HEK293 (cell line): ENCODE measurements at regions not wholly inside any gene's neighbourhood (a gene's known extent, or its start where the extent isn't known, plus 50 kb on each side); places are given as distances from the start of the nearest gene placed in this dataset.

Experiments used
- CTCF ChIA-PET: fragments of 350-600 bp; formaldehyde crosslinking; extraction: SDS; loops from one replicate; lab custom pipeline; 2021; ENCODE audit warnings: antibody characterized with exemption; lab: Yijun Ruan, JAX
- POLR2A ChIA-PET: fragments of 300-600 bp; formaldehyde crosslinking; extraction: SDS; loops from one replicate; lab custom pipeline; 2020; ENCODE audit warnings: antibody characterized with exemption, inconsistent platforms; lab: Yijun Ruan, JAX
- H3K27ac ChIP-seq: fragments of 200-500 bp; sonication (Bioruptor generic); 2 replicates; pipeline ENCODE4 v1.5.1; 2014; ENCODE audit warnings: low read depth, low read length, control low read depth, inconsistent platforms; ENCODE audit errors: extremely low read depth
- H3K36me3 ChIP-seq, 2 experiments: fragments of 200-500 bp in 1 of 2; sonication (Bioruptor generic) in 1 of 2; 1 replicate in 1 of 2; 2 replicates in 1 of 2; pipeline ENCODE4 v1.5.1; 2014 to 2017; ENCODE audit warnings: inconsistent platforms in 2 of 2, low read length in 2 of 2; ENCODE audit not compliant: control insufficient read depth in 2 of 2, insufficient read depth in 1 of 2
- H3K4me1 ChIP-seq: fragments of 200-500 bp; sonication (Bioruptor generic); 2 replicates; pipeline ENCODE4 v1.5.1; 2014; ENCODE audit warnings: mild to moderate bottlenecking, low read length, inconsistent platforms; ENCODE audit not compliant: control insufficient read depth, insufficient read depth
- H3K4me3 ChIP-seq: 2 replicates; pipeline ENCODE4 v1.5.1; 2011; ENCODE audit warnings: low read depth, mild to moderate bottlenecking, control low read depth, low read length, moderate library complexity
- H3K9me3 ChIP-seq: fragments of 200-500 bp; sonication (Bioruptor generic); 2 replicates; pipeline ENCODE4 v1.5.1; 2014; ENCODE audit warnings: low read depth, low read length, inconsistent platforms; ENCODE audit not compliant: control insufficient read depth, insufficient read depth
- AEBP2 ChIP-seq: fragments of 450-650 bp; formaldehyde crosslinking; IDR thresholded peaks from 2 replicates; pipeline ENCODE4 v1.5.1; 2016; ENCODE audit warnings: missing biosample characterization, missing genetic modification characterization, borderline replicate concordance
- KLF1 ChIP-seq: fragments of 450-650 bp; formaldehyde crosslinking; IDR thresholded peaks from 2 replicates; pipeline ENCODE4 v1.5.1; 2016; ENCODE audit warnings: missing biosample characterization, missing genetic modification characterization
- KLF16 ChIP-seq: fragments of 450-650 bp; formaldehyde crosslinking; IDR thresholded peaks from 2 replicates; pipeline ENCODE4 v1.5.1; 2017; ENCODE audit warnings: missing biosample characterization, missing genetic modification characterization
- MEIS1 ChIP-seq: sonication (generic); formaldehyde crosslinking; IDR thresholded peaks from 2 replicates; pipeline ENCODE4 v1.8.1; 2022; ENCODE audit warnings: missing genetic modification reagents, mild to moderate bottlenecking, borderline replicate concordance
- PATZ1 ChIP-seq: fragments of 450-650 bp; formaldehyde crosslinking; IDR thresholded peaks from 2 replicates; pipeline ENCODE4 v1.5.1; 2016; ENCODE audit warnings: missing biosample characterization, missing genetic modification characterization
- RBAK ChIP-seq: fragments of 450-650 bp; formaldehyde crosslinking; IDR thresholded peaks from 2 replicates; pipeline ENCODE4 v1.5.1; 2016; ENCODE audit warnings: missing biosample characterization, missing genetic modification characterization
- SCRT2 ChIP-seq: fragments of 450-650 bp; formaldehyde crosslinking; IDR thresholded peaks from 2 replicates; pipeline ENCODE4 v1.5.1; 2016; ENCODE audit warnings: missing biosample characterization, missing genetic modification characterization
- ZBTB17 ChIP-seq: fragments of 450-650 bp; formaldehyde crosslinking; IDR thresholded peaks from 2 replicates; pipeline ENCODE4 v1.5.1; 2016; ENCODE audit warnings: missing biosample characterization, missing genetic modification characterization
- ZFP41 ChIP-seq: fragments of 450-650 bp; formaldehyde crosslinking; IDR thresholded peaks from 2 replicates; pipeline ENCODE4 v1.5.1; 2016; ENCODE audit warnings: missing biosample characterization, missing genetic modification characterization, borderline replicate concordance
- ZIC2 ChIP-seq: fragments of 450-650 bp; formaldehyde crosslinking; IDR thresholded peaks from 2 replicates; pipeline ENCODE4 v1.5.1; 2016; ENCODE audit warnings: missing biosample characterization, missing genetic modification characterization
- ZNF112 ChIP-seq: fragments of 450-650 bp; formaldehyde crosslinking; IDR thresholded peaks from 2 replicates; pipeline ENCODE4 v1.5.0; 2017; ENCODE audit warnings: missing biosample characterization, missing genetic modification characterization
- ZNF138 ChIP-seq: fragments of 450-650 bp; formaldehyde crosslinking; IDR thresholded peaks from 2 replicates; pipeline ENCODE4 v1.5.1; 2016; ENCODE audit warnings: missing biosample characterization, missing genetic modification characterization, borderline replicate concordance
- ZNF302 ChIP-seq: fragments of 450-650 bp; formaldehyde crosslinking; IDR thresholded peaks from 2 replicates; pipeline ENCODE4 v1.5.1; 2016; ENCODE audit warnings: missing biosample characterization, missing genetic modification characterization, low read depth
- ZNF354C ChIP-seq: fragments of 450-650 bp; formaldehyde crosslinking; IDR thresholded peaks from 2 replicates; pipeline ENCODE4 v1.5.1; 2016; ENCODE audit warnings: missing biosample characterization, missing genetic modification characterization, low read depth, borderline replicate concordance
- ZNF391 ChIP-seq: fragments of 450-650 bp; formaldehyde crosslinking; IDR thresholded peaks from 2 replicates; pipeline ENCODE4 v1.5.1; 2016; ENCODE audit warnings: low read depth, missing biosample characterization, missing genetic modification characterization, borderline replicate concordance
- ZNF404 ChIP-seq: fragments of 450-650 bp; formaldehyde crosslinking; IDR thresholded peaks from 2 replicates; pipeline ENCODE4 v1.5.1; 2017; ENCODE audit warnings: missing biosample characterization, missing genetic modification characterization
- ZNF416 ChIP-seq: fragments of 450-650 bp; formaldehyde crosslinking; IDR thresholded peaks from 2 replicates; pipeline ENCODE4 v1.5.1; 2016; ENCODE audit warnings: missing biosample characterization, missing genetic modification characterization
- ZNF423 ChIP-seq: fragments of 450-650 bp; formaldehyde crosslinking; IDR thresholded peaks from 2 replicates; pipeline ENCODE4 v1.5.1; 2016; ENCODE audit warnings: missing biosample characterization, missing genetic modification characterization
- ZNF510 ChIP-seq: fragments of 450-650 bp; formaldehyde crosslinking; IDR thresholded peaks from 2 replicates; pipeline ENCODE4 v1.5.1; 2018; ENCODE audit warnings: mild to moderate bottlenecking, missing genetic modification characterization, missing biosample characterization; ENCODE audit not compliant: insufficient replicate concordance
- ZNF571 ChIP-seq: fragments of 450-650 bp; formaldehyde crosslinking; IDR thresholded peaks from 2 replicates; pipeline ENCODE4 v1.5.0; 2017; ENCODE audit warnings: missing biosample characterization, missing genetic modification characterization
- ZNF621 ChIP-seq: fragments of 450-650 bp; formaldehyde crosslinking; IDR thresholded peaks from 2 replicates; pipeline ENCODE4 v1.5.1; 2017; ENCODE audit warnings: missing biosample characterization, missing genetic modification characterization
- ZNF654 ChIP-seq: fragments of 450-650 bp; formaldehyde crosslinking; IDR thresholded peaks from 2 replicates; pipeline ENCODE4 v1.5.1; 2016; ENCODE audit warnings: low read depth, missing biosample characterization, missing genetic modification characterization
- ZNF670 ChIP-seq: fragments of 450-650 bp; formaldehyde crosslinking; IDR thresholded peaks from 2 replicates; pipeline ENCODE4 v1.5.1; 2016; ENCODE audit warnings: missing biosample characterization, missing genetic modification characterization, low read depth
- ZNF76 ChIP-seq: fragments of 450-650 bp; formaldehyde crosslinking; IDR thresholded peaks from 2 replicates; pipeline ENCODE4; 2016; ENCODE audit warnings: low read depth, missing biosample characterization, missing genetic modification characterization, borderline replicate concordance
- ZNF777 ChIP-seq: fragments of 450-650 bp; formaldehyde crosslinking; IDR thresholded peaks from 2 replicates; pipeline ENCODE4 v1.5.1; 2017; ENCODE audit warnings: missing biosample characterization, missing genetic modification characterization, borderline replicate concordance
- ZNF791 ChIP-seq: fragments of 450-650 bp; formaldehyde crosslinking; IDR thresholded peaks from 2 replicates; pipeline ENCODE4 v1.5.1; 2016; ENCODE audit warnings: missing biosample characterization, missing genetic modification characterization
- ZXDB ChIP-seq: fragments of 450-650 bp; formaldehyde crosslinking; IDR thresholded peaks from 2 replicates; pipeline ENCODE4 v1.5.1; 2016; ENCODE audit warnings: missing biosample characterization, missing genetic modification characterization
- TF ChIP-seq, protein P1 (sequence below): fragments of 450-650 bp; formaldehyde crosslinking; IDR thresholded peaks from 2 replicates; pipeline ENCODE4 v1.5.1; 2016; ENCODE audit warnings: missing biosample characterization, missing genetic modification characterization
- TF ChIP-seq, protein P2 (sequence below): IDR thresholded peaks from 2 replicates; pipeline ENCODE4 v1.6.1; 2011; ENCODE audit warnings: mild to moderate bottlenecking, low read depth, low read length, borderline replicate concordance
- TF ChIP-seq, protein P3 (sequence below): fragments of 450-650 bp; formaldehyde crosslinking; IDR thresholded peaks from 2 replicates; pipeline ENCODE4 v1.5.1; 2016; ENCODE audit warnings: missing biosample characterization, missing genetic modification characterization

- H3K27ac ChIP-seq: no peak overlapping the region
- no peaks in the 10 kb centered on the region for H3K4me1 ChIP-seq
- POLR2A ChIA-PET: no interaction called here
- TF ChIP-seq MEIS1 (CRISPR knock-in tag) (no peak), ZNF354C (tag by site-specific recombination) (no peak), ZNF416 (tag by site-specific recombination) (no peak), ZNF76 (no peak), ZIC2 (tag by site-specific recombination) (no peak), RBAK (tag by site-specific recombination) (no peak), ZXDB (tag by site-specific recombination) (no peak), KLF16 (no peak), ZNF423 (tag by site-specific recombination) (no peak), ZNF404 (tag by site-specific recombination) (no peak), ZNF112 (tag by site-specific recombination) (no peak), ZNF302 (no peak), ZNF138 (no peak), AEBP2 (tag by site-specific recombination) (no peak), ZNF621 (tag by site-specific recombination) (no peak)
- no peaks in the 10 kb centered on the region for H3K9me3 ChIP-seq
- H3K36me3 ChIP-seq: no peaks in the 10 kb centered on the region
- CTCF ChIA-PET: no interaction called here
- H3K4me3 ChIP-seq: no peak overlapping the region
Observed at GRCh38 chr5:7039074-7039473, 325.8 kb downstream of the TENT4A start.

DNA sequence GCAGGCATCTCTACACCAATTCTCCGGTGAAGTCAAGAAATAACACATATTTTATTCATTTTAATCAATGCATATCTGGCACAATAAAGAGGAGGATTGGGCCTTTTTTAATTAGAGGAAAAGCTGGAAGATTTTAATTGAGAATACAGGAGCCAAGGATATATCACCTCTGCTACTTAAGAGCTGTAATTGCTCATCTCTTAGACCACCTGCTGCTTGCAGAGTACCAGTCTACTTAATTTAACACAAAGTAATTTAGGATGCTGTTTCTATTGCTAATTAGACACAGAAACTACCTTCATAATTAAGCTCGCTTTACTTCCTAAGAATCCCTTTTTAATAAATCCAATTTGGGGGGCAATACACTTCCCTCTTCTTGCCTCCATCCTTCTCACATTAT is 326.9 kb downstream of the TENT4A start:
- Histone ChIP-seq H3K4me1 (no peaks in the 10 kb centered on the region), H3K36me3 (no peaks in the 10 kb centered on the region), H3K4me3 (no peak overlapping the region), H3K27ac (no peak overlapping the region), H3K9me3 (no peaks in the 10 kb centered on the region)
- POLR2A ChIA-PET: no interaction called here
- CTCF ChIA-PET: no interaction called here
- TF ChIP-seq ZNF510 (tag by site-specific recombination): no peak
- TF ChIP-seq ZNF670 (tag by site-specific recombination): no peak
- no peak for TF ChIP-seq SCRT2
- TF ChIP-seq, protein P1, sequence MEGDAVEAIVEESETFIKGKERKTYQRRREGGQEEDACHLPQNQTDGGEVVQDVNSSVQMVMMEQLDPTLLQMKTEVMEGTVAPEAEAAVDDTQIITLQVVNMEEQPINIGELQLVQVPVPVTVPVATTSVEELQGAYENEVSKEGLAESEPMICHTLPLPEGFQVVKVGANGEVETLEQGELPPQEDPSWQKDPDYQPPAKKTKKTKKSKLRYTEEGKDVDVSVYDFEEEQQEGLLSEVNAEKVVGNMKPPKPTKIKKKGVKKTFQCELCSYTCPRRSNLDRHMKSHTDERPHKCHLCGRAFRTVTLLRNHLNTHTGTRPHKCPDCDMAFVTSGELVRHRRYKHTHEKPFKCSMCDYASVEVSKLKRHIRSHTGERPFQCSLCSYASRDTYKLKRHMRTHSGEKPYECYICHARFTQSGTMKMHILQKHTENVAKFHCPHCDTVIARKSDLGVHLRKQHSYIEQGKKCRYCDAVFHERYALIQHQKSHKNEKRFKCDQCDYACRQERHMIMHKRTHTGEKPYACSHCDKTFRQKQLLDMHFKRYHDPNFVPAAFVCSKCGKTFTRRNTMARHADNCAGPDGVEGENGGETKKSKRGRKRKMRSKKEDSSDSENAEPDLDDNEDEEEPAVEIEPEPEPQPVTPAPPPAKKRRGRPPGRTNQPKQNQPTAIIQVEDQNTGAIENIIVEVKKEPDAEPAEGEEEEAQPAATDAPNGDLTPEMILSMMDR (tag by site-specific recombination): no peak
- no peak for TF ChIP-seq ZNF777 (tag by site-specific recombination)
- no peak for TF ChIP-seq ZNF654 (tag by site-specific recombination)
- TF ChIP-seq, protein P2, sequence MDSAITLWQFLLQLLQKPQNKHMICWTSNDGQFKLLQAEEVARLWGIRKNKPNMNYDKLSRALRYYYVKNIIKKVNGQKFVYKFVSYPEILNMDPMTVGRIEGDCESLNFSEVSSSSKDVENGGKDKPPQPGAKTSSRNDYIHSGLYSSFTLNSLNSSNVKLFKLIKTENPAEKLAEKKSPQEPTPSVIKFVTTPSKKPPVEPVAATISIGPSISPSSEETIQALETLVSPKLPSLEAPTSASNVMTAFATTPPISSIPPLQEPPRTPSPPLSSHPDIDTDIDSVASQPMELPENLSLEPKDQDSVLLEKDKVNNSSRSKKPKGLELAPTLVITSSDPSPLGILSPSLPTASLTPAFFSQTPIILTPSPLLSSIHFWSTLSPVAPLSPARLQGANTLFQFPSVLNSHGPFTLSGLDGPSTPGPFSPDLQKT: no peak
- no peak for TF ChIP-seq PATZ1 (tag by site-specific recombination)
- no peak for TF ChIP-seq ZNF571 (tag by site-specific recombination)
- TF ChIP-seq, protein P3, sequence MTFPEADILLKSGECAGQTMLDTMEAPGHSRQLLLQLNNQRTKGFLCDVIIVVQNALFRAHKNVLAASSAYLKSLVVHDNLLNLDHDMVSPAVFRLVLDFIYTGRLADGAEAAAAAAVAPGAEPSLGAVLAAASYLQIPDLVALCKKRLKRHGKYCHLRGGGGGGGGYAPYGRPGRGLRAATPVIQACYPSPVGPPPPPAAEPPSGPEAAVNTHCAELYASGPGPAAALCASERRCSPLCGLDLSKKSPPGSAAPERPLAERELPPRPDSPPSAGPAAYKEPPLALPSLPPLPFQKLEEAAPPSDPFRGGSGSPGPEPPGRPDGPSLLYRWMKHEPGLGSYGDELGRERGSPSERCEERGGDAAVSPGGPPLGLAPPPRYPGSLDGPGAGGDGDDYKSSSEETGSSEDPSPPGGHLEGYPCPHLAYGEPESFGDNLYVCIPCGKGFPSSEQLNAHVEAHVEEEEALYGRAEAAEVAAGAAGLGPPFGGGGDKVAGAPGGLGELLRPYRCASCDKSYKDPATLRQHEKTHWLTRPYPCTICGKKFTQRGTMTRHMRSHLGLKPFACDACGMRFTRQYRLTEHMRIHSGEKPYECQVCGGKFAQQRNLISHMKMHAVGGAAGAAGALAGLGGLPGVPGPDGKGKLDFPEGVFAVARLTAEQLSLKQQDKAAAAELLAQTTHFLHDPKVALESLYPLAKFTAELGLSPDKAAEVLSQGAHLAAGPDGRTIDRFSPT (tag by site-specific recombination): no peak
- TF ChIP-seq ZNF791: no peak
- TF ChIP-seq KLF1 (tag by site-specific recombination): no peak
- no peak for TF ChIP-seq ZBTB17
- TF ChIP-seq ZFP41 (tag by site-specific recombination): no peak
- TF ChIP-seq ZNF391: no peak
